ENCODE measurements at regions not wholly inside any gene's neighbourhood (a gene's known extent, or its start where the extent isn't known, plus 50 kb on each side); places are given as distances from the start of the nearest gene placed in this dataset.

DNA sequence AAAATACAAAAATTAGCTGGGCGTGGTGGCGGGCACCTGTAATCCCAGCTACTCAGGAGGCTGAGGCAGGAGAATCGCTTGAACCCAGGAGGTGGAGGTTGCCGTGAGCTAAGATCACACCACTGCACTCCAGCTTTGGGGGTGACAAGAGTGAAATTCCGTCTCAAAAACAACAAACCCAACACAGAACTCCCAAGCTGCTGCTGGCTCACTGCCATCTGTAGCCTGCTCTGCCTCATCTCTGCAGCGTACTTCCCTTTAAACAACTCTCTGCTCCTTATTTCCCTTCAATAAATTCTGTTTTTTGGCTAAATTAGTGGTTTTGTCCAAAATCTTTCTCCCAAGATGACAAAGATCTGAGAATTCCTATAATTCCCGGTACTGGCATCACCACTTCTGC is 189.2 kb upstream of the GALNT17 start:
- DNase-seq = no peak
- intact Hi-C loops (cut with DNase I; ENCODE audit: low total_unique reads) = no loop called here

DNA sequence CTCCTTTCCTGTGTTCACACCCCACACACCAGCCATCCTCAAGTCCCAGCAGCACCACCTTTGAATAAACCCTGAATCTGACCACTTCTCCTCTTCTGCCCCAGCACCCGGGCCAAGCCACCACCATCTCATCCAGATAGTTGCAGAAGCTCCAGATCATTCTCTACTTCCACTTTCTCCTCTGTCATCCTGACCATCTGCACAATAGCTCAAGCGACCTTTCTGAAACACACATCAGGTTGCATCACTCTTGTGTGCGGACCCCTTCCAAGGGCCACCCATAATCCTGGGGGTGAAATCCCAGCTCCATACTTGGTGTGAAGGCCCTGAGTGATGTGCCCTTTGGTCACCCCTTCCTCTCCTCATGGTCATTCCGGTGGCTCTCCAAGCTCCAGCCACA is 187.4 kb upstream of the GALNT17 start:
- Histone ChIP-seq H3K9me3 (no peaks in the 10 kb centered on the region), H3K27ac (no peak overlapping the region), H3K4me3 (no peak overlapping the region), H3K27me3 (no peaks in the 10 kb centered on the region), H3K36me3 (no peaks in the 10 kb centered on the region), H3K4me1 (no peaks in the 10 kb centered on the region)
- intact Hi-C loops (cut with DNase I; ENCODE audit: low total_unique reads) = no loop called here
- TF ChIP-seq, protein P1, sequence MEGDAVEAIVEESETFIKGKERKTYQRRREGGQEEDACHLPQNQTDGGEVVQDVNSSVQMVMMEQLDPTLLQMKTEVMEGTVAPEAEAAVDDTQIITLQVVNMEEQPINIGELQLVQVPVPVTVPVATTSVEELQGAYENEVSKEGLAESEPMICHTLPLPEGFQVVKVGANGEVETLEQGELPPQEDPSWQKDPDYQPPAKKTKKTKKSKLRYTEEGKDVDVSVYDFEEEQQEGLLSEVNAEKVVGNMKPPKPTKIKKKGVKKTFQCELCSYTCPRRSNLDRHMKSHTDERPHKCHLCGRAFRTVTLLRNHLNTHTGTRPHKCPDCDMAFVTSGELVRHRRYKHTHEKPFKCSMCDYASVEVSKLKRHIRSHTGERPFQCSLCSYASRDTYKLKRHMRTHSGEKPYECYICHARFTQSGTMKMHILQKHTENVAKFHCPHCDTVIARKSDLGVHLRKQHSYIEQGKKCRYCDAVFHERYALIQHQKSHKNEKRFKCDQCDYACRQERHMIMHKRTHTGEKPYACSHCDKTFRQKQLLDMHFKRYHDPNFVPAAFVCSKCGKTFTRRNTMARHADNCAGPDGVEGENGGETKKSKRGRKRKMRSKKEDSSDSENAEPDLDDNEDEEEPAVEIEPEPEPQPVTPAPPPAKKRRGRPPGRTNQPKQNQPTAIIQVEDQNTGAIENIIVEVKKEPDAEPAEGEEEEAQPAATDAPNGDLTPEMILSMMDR (IDR thresholded peaks at IDR 0.05) = no peak
- DNase-seq = no peak

More for the DNA sequence above, 189.2 kb upstream of the GALNT17 start:
- H3K27me3 ChIP-seq = no peaks in the 10 kb centered on the region
- H3K27ac ChIP-seq = no peak overlapping the region
- H3K4me1 ChIP-seq = no peaks in the 10 kb centered on the region
- no peaks in the 10 kb centered on the region for H3K36me3 ChIP-seq
- no peaks in the 10 kb centered on the region for H3K9me3 ChIP-seq
- TF ChIP-seq, protein P1 (IDR thresholded peaks at IDR 0.05) = no peak
- no peak overlapping the region for H3K4me3 ChIP-seq

DNA sequence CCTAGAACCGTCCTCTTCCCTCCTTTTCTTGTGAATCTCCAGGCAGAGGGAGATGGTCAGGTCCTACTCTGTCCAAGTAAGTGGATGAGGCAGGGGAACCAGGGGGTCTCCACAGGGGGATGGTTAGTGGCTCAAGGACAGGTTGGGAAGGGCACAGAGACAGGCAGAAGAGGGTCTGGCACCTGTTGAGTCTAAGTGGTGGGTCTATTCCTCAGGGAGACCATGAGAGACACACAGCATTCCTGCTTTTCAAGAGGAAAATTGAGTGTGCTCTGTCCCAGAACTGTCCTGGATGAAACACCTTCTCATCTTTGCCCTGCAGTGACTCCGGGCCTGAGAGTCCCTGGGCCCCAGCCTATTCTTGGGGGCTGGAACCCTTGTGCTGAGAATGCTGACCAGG is 184.8 kb upstream of the GALNT17 start:
- H3K27ac ChIP-seq = no peak overlapping the region
- no peaks in the 10 kb centered on the region for H3K4me1 ChIP-seq
- intact Hi-C loops (cut with DNase I; ENCODE audit: low total_unique reads) = no loop called here

DNA sequence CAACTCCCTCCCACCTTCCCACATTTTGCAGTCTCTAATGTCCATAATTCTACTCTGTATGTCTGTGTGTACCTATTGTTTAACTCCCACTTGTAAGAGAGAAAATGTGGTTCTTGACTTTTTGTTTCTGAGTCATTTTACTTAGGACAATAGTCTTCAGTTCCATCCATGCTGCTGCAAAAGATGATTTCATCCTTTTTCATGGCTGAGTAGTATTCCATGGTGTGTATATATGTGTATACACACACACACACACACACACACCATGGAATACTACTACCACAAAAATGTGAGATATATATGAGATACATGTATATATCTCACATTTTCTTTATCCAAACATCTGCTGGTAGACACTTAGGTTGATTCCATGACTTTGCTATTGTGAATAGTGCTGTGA is 182.1 kb upstream of the GALNT17 start:
- TF ChIP-seq, protein P1 (IDR thresholded peaks at IDR 0.05) = no peak
- Histone ChIP-seq H3K27ac (no peak overlapping the region), H3K9me3 (no peaks in the 10 kb centered on the region), H3K4me3 (no peak overlapping the region), H3K27me3 (no peaks in the 10 kb centered on the region), H3K36me3 (no peaks in the 10 kb centered on the region), H3K4me1 (no peaks in the 10 kb centered on the region)
- no peak for DNase-seq
- intact Hi-C loops (cut with DNase I; ENCODE audit: low total_unique reads) = no loop called here

More for the DNA sequence above, 184.8 kb upstream of the GALNT17 start:
- Histone ChIP-seq H3K36me3 (no peaks in the 10 kb centered on the region), H3K9me3 (no peaks in the 10 kb centered on the region), H3K27me3 (no peaks in the 10 kb centered on the region), H3K4me3 (no peak overlapping the region)
- TF ChIP-seq, protein P1 (IDR thresholded peaks at IDR 0.05) = no peak
- DNase-seq = no peak

DNA sequence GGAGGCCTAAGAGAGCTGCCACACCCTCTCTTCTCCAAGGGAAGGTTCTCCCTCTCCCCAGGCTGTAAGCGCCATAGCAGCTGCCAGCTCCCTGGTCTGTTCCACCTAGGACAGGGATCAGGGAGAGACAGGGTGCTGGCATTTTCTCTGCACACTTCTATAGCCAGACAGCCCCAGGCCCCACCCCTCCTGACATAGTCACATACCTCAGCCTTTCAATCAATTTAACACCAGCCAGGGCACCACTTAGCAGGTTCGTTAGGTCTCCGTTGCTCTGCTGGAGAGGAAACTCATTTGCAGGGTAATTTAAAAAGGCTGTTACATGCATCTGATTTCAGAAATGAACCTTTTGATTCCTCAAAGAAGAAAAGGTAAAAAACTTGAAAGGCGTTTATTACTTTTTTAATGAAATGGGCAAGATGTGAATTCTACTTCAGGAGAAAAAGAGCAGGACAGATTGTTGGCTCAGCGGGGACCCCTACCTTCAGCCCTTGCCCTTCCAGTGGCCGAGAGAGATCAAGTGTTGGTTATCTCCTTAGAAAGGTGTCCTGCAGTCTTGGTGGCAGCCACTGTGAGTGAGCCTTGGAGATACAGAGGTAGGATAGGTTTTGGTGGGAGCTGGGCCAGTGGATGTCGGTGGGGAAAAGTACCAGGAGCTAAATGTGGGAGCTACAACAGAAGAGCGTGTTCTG is 180.5 kb upstream of the GALNT17 start:
- no peak overlapping the region for H3K27ac ChIP-seq
- intact Hi-C loops (cut with DNase I; ENCODE audit: low total_unique reads) = no loop called here
- no peak overlapping the region for H3K4me3 ChIP-seq
- no peaks in the 10 kb centered on the region for H3K9me3 ChIP-seq
- no peak for DNase-seq
- TF ChIP-seq, protein P1 (IDR thresholded peaks at IDR 0.05) = no peak
- H3K27me3 ChIP-seq = no peaks in the 10 kb centered on the region
- no peaks in the 10 kb centered on the region for H3K36me3 ChIP-seq
- no peaks in the 10 kb centered on the region for H3K4me1 ChIP-seq

DNA sequence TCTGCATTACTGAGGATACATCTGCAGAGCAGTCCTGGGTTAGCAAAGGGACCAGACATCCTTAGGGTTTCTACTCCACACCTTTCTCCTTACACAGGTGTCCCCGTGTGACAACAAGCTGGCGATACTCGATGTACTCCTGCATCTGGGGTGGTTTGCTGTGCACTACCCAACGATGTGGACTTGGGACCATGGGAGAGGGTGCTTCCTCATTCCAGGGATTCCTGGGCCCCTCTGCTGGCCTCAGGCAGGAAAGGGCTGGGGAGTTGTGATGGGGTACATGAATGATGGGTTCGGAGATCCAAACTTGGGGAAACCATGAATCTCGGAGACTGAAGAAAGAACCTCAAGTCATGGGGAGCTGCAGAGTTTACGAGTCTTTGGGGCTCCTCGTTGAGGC is 179.6 kb upstream of the GALNT17 start:
- Histone ChIP-seq H3K4me1 (no peaks in the 10 kb centered on the region), H3K27me3 (no peaks in the 10 kb centered on the region), H3K9me3 (no peaks in the 10 kb centered on the region), H3K36me3 (no peaks in the 10 kb centered on the region), H3K4me3 (no peak overlapping the region), H3K27ac (no peak overlapping the region)
- TF ChIP-seq, protein P1 (IDR thresholded peaks at IDR 0.05) = no peak
- intact Hi-C loops (cut with DNase I; ENCODE audit: low total_unique reads) = no loop called here
- DNase-seq = no peak

All from tibial artery (tissue), 4 donors.